ENCODE measurements at regions not wholly inside any gene's neighbourhood (a gene's known extent, or its start where the extent isn't known, plus 50 kb on each side); places are given as distances from the start of the nearest gene placed in this dataset.

DNA sequence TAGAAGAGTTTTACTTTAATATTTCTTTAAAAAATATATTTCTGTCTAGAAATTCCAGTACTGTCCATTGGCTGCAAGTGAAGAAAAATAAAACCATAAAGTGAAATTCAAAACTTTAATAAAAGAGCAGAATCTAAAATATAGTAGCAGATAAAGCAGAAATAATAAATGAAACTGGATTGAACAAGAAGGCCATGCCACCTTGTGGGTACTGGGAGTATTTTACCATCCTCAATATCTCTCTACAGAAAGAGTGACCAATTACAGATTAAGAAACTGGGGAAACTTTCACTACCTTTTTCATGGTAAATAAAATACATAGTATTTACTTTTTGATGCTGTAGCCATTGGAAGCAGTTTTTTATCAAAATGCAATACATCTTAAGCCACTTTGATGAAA lies 220.5 kb downstream of the BCAT1 start:
- TF ChIP-seq, protein P1, sequence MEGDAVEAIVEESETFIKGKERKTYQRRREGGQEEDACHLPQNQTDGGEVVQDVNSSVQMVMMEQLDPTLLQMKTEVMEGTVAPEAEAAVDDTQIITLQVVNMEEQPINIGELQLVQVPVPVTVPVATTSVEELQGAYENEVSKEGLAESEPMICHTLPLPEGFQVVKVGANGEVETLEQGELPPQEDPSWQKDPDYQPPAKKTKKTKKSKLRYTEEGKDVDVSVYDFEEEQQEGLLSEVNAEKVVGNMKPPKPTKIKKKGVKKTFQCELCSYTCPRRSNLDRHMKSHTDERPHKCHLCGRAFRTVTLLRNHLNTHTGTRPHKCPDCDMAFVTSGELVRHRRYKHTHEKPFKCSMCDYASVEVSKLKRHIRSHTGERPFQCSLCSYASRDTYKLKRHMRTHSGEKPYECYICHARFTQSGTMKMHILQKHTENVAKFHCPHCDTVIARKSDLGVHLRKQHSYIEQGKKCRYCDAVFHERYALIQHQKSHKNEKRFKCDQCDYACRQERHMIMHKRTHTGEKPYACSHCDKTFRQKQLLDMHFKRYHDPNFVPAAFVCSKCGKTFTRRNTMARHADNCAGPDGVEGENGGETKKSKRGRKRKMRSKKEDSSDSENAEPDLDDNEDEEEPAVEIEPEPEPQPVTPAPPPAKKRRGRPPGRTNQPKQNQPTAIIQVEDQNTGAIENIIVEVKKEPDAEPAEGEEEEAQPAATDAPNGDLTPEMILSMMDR (IDR thresholded peaks at IDR 0.05) = peak in 5 of 6 experiments; percentile 26 to 48 (median 38)
- no peak for TF ChIP-seq POLR2A (IDR thresholded peaks at IDR 0.05)
